HFFc6 (cell line): ENCODE measurements at regions not wholly inside any gene's neighbourhood (a gene's known extent, or its start where the extent isn't known, plus 50 kb on each side); places are given as distances from the start of the nearest gene placed in this dataset.
A peak's percentile ranks its signal among the peaks of the same experiment; 100 is the strongest.

ENCODE experiments used
- DNase-seq: peaks from one replicate; pipeline ENCODE4 v3.0.0-alpha.2; 2018
- H3K27ac Mint-ChIP-seq: 2 replicates; pipeline ENCODE4 v1.8.0; 2020; ENCODE audit warnings: mild to moderate bottlenecking, mixed read lengths
- H3K27me3 Mint-ChIP-seq: 2 replicates; pipeline ENCODE4 v1.8.0; 2021; ENCODE audit warnings: mild to moderate bottlenecking, moderate library complexity, mixed read lengths; ENCODE audit not compliant: insufficient read depth
- H3K36me3 Mint-ChIP-seq: 2 replicates; pipeline ENCODE4 v1.8.0; 2021; ENCODE audit warnings: low read depth, mixed read lengths
- H3K4me1 Mint-ChIP-seq: 2 replicates; pipeline ENCODE4 v1.8.0; 2020; ENCODE audit warnings: low read depth, mixed read lengths
- H3K4me3 Mint-ChIP-seq: 2 replicates; pipeline ENCODE4 v1.8.0; 2020; ENCODE audit warnings: mild to moderate bottlenecking, moderate library complexity, mixed read lengths
- H3K9me3 Mint-ChIP-seq: 2 replicates; pipeline ENCODE4 v1.8.0; 2020; ENCODE audit warnings: mild to moderate bottlenecking, mixed read lengths
- TF ChIP-seq, protein P1 (sequence below): fragments of 200-600 bp; sonication (generic); IDR thresholded peaks from 2 replicates; pipeline ENCODE4 v1.5.0; 2021; ENCODE audit warnings: antibody characterized with exemption, mild to moderate bottlenecking

- Mint-ChIP-seq H3K27ac (no peak overlapping the region), H3K27me3 (no peaks in the 10 kb centered on the region)
- TF ChIP-seq, protein P1, sequence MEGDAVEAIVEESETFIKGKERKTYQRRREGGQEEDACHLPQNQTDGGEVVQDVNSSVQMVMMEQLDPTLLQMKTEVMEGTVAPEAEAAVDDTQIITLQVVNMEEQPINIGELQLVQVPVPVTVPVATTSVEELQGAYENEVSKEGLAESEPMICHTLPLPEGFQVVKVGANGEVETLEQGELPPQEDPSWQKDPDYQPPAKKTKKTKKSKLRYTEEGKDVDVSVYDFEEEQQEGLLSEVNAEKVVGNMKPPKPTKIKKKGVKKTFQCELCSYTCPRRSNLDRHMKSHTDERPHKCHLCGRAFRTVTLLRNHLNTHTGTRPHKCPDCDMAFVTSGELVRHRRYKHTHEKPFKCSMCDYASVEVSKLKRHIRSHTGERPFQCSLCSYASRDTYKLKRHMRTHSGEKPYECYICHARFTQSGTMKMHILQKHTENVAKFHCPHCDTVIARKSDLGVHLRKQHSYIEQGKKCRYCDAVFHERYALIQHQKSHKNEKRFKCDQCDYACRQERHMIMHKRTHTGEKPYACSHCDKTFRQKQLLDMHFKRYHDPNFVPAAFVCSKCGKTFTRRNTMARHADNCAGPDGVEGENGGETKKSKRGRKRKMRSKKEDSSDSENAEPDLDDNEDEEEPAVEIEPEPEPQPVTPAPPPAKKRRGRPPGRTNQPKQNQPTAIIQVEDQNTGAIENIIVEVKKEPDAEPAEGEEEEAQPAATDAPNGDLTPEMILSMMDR, result no peak
Measured at GRCh38 chr1:163906283-163906682, 584.5 kb downstream of the NUF2 start.

GRCh38 chr1:163912170-163912884 is 590.6 kb downstream of the NUF2 start:
- TF ChIP-seq, protein P1, result no peak
- no peaks in the 10 kb centered on the region; the same call in 1 of the 2 replicates for H3K9me3 Mint-ChIP-seq
- no peak overlapping the region for H3K27ac Mint-ChIP-seq
- H3K27me3 Mint-ChIP-seq, result no peaks in the 10 kb centered on the region
- H3K36me3 Mint-ChIP-seq, result peaks cover 9% of the 10 kb centered on the region; the same call in 1 of the 2 replicates
- H3K4me3 Mint-ChIP-seq, result no peak overlapping the region; the same call in 1 of the 2 replicates
- H3K4me1 Mint-ChIP-seq, result peaks cover 27% of the 10 kb centered on the region
- DNase-seq, result peak; percentile 10

More at GRCh38 chr1:163906283-163906682, 584.5 kb downstream of the NUF2 start:
- H3K4me1 Mint-ChIP-seq, result peaks cover 6% of the 10 kb centered on the region; the same call in 1 of the 2 replicates
- no peak overlapping the region for H3K4me3 Mint-ChIP-seq
- H3K36me3 Mint-ChIP-seq, result peaks cover 9% of the 10 kb centered on the region; the same call in 1 of the 2 replicates
- DNase-seq, result no peak
- no peaks in the 10 kb centered on the region; the same call in 1 of the 2 replicates for H3K9me3 Mint-ChIP-seq

GRCh38 chr1:163914785-163915413 is 593.1 kb downstream of the NUF2 start:
- peaks cover 23% of the 10 kb centered on the region for H3K4me1 Mint-ChIP-seq
- H3K4me3 Mint-ChIP-seq, result no peak overlapping the region
- H3K9me3 Mint-ChIP-seq, result no peaks in the 10 kb centered on the region
- DNase-seq, result no peak
- no peaks in the 10 kb centered on the region for H3K27me3 Mint-ChIP-seq
- H3K27ac Mint-ChIP-seq, result no peak overlapping the region
- H3K36me3 Mint-ChIP-seq, result no peaks in the 10 kb centered on the region
- TF ChIP-seq, protein P1, result no peak

- H3K27me3 Mint-ChIP-seq, result no peaks in the 10 kb centered on the region; the same call in 1 of the 2 replicates
- peaks cover 9% of the 10 kb centered on the region; the same call in 1 of the 2 replicates for H3K4me1 Mint-ChIP-seq
- DNase-seq, result no peak
- no peaks in the 10 kb centered on the region for H3K9me3 Mint-ChIP-seq
- no peaks in the 10 kb centered on the region for H3K36me3 Mint-ChIP-seq
- 0 out of 2 replicates have a peak overlapping the region, but pooled peaks have one; percentile 2 for H3K4me3 Mint-ChIP-seq
- H3K27ac Mint-ChIP-seq, result no peak overlapping the region
- TF ChIP-seq, protein P1, result no peak
Measured at GRCh38 chr1:163922743-163923201, 601.0 kb downstream of the NUF2 start.

GRCh38 chr1:163924041-163924440 is 602.3 kb downstream of the NUF2 start:
- TF ChIP-seq, protein P1, result no peak
- Mint-ChIP-seq H3K9me3 (no peaks in the 10 kb centered on the region), H3K4me3 (no peak overlapping the region), H3K4me1 (peaks cover 12% of the 10 kb centered on the region; the same call in 1 of the 2 replicates), H3K27me3 (no peaks in the 10 kb centered on the region; the same call in 1 of the 2 replicates), H3K27ac (no peak overlapping the region), H3K36me3 (no peaks in the 10 kb centered on the region)
- no peak for DNase-seq
